ENCODE measurements at regions not wholly inside any gene's neighbourhood (a gene's known extent, or its start where the extent isn't known, plus 50 kb on each side); places are given as distances from the start of the nearest gene placed in this dataset.

DNA sequence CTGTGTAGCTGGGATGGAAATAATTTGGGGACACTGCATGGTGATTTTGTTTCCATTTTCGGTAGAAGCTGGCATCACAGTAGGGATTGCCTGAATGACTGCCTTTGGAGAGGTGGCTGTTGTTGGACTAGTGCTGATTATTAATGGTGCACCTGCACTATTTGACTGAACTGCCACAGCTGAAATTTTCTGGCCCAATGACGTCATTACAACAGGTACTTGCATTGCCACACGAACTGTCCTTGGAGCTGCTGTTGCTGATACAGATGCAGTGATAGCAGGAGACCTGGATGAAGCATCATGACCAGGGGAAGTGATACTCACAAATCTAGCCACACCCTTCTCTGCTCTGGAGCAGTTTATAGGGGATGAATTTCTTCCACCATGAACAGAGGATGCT, 95.6 kb upstream of the FOXC1 start:
- FAIRE-seq (no peak), DNase-seq (ENCODE audit: low spot score) (no peak)

DNA sequence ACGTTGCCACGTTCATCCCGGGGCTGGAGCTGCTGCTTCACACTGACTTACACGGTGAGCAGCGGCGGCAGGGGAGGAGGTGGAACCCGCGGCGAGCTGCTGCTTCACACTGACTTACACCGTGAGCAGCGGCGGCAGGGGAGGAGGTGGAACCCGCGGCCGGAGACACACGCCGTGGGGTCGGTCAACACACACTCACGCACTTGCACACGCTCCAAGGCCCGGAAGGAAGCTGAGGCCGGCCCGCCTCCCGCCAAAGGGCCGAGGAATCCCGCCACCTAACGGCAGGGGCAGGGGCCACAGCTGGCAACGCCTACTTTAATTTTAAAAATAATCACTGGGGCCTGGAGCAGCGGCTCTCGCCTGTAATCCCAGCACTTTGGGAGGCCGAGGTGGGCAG, 94.4 kb upstream of the FOXC1 start:
- DNase-seq (ENCODE audit: low spot score) (no peak), FAIRE-seq (no peak)

DNA sequence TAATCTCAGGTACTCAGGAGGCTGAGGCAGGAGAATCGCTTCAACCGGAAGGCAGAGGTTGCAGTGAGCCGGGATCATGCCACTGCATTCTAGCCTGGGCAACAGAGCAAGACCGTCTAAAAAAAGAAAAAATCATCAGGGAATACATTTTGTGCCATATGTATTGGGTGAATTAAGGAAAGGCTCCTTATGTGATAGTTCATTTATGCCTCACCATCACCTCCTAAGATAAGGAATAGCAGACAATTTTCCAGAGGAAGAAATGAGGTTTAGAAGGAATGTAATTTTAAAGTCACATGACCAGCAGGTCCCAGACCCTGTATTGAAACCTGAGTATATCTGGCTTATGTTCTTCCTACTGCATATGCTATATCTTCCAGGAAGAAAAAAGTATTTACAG, 93.9 kb upstream of the FOXC1 start:
- no peak for FAIRE-seq
- no peak for DNase-seq (ENCODE audit: low spot score)

DNA sequence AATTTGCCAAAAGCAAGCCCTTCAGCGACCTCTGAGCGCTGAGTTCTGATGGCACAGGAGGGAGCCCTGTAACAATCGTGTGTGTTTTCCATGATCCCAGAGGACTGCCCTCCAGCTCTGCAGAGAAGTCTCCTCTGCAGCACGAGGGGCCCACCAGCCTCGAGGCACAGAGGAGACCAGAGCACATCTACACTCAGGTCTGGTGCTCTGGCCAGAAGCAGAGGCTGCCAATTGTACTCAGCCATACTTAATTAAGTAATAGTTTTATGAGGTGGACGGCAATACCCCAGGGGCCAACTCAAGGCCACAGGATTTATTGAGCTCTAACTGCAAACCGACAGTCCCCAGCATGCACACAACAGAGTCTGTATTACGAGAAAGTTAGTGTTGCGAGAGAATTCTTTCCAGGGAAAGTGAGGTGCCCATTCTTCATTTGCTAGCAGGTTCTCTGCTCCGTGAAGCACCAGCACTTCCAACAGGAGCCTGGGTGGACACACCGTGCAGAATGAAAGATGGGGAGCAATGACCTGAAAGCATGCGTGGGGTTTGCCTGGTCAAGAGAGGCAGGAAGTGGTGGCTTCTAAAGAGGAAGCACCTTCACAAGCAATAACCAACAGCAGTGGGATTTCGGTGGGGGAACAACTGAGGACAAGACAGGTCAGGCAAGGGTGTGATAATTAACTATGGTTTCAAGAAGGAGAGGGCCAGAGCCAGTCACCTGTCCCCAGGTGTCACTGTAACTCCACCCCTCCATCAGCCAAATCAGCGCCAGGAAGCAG, 92.8 kb upstream of the FOXC1 start:
- no peak for FAIRE-seq
- no peak for DNase-seq (ENCODE audit: low spot score)

DNA sequence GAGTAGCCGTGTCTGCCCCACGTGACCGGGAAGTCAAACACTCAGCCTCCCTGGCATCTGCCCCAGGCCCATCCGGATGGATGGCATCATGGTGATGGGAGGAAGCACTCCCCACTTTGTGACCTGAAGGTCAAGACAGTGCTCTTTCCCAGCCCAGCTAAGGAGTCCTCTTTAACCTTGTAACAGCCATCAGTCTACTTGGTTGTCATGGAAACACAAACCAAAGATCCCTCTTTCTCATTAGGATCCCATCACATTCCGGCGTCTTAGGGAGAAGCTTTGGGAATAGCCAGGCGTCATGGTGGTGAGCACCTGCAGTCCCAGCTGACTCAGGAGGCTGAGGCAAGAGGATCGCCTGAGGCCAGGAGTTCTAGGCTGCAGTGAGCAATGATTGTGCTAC, 90.9 kb upstream of the FOXC1 start:
- DNase-seq (ENCODE audit: low spot score) (no peak), FAIRE-seq (no peak)

DNA sequence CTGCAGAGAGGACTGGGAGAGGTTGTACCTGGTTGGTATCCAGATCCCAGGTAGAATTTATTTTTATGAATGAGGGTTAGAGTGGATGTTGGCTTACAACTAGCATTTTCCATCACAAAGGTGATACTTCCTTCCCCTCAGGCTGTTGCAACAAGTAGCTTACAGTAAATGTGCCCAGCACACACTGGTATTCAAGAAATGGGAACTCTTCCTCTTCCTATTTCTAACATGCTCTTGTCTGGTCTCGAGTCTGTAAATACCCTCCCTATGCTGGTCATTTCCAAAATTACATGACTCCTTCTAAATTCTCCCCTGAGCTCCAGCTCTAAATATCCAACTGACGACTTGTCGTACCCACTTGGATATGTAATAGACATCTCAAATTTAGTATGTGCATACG, 90.1 kb upstream of the FOXC1 start:
- no peak for DNase-seq (ENCODE audit: low spot score)
- FAIRE-seq = no peak

DNA sequence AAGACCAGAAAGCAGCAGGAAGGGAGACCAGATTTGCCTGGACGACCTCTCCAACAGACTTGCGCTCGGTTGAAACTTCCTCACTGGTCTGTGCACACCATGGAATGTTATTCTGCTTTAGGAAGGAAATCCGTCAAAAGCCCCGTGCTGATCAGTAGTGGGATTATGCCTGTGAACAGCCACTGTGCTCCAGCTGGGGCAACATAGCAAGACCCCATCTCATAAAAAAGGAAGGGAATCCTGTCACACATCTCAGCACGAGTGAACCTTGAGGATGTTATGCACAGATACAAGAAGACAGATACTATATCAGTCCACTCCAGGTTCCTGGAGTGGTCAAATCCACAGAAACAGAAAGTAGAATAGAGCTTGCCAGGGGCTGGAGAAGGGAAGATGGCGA, 86.9 kb upstream of the FOXC1 start:
- FAIRE-seq (no peak), DNase-seq (ENCODE audit: low spot score) (no peak)

DNA sequence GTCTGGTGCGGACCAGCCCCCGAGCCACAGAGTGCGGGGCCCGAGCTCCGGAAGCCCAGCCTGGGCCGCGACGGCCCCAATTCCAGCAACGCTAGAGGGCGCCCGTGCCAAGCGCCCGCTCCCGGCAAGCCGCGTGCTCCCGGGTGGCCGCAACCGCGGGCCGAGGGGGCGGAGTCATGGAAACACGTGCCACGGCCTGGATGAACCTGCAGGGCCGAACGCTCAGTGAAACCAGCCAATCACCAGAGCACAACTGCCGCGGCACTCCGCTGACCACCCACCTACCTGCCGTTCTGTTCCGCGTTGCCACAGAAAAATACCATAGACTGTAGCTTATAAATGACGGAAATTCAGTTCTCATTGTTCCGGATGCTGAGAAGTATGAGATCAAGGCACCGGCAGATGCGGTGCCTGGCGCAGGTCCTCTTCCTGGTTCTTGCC, 85.7 kb upstream of the FOXC1 start:
- DNase-seq (ENCODE audit: low spot score) (no peak), FAIRE-seq (no peak)

DNA sequence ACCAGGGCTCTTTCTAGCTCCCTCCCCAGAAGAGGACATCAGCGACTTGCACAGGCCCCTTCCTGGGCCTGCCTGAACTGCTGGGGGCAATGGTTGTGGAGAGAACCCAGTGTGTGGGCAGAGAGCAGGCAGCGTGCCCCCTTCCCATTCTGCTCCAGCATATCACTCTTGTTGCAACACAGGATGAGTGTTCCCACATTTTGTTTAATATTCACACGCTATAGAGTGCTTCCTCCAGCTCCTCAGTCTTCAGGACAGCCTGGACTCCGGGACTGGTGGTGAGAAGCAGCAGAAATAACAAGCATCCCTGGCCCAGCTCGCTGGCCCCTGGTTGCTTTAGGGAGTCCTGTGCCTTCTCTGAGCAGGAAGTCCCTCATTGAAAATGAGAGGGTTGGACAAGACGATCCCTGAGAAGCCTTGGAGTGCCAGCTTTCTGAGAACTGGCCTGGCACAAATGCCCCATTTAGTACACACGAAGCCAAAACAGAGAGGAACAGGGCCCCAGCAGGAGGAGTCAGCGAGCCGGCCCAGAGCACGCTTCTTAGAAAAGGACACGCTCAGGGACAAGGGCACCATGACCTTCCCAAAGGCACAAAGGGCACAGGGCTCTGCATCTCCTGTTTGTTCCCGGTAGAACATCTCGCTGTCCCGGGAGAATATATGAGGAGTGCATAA, 84.2 kb upstream of the FOXC1 start:
- FAIRE-seq = no peak
- no peak for DNase-seq (ENCODE audit: low spot score)

DNA sequence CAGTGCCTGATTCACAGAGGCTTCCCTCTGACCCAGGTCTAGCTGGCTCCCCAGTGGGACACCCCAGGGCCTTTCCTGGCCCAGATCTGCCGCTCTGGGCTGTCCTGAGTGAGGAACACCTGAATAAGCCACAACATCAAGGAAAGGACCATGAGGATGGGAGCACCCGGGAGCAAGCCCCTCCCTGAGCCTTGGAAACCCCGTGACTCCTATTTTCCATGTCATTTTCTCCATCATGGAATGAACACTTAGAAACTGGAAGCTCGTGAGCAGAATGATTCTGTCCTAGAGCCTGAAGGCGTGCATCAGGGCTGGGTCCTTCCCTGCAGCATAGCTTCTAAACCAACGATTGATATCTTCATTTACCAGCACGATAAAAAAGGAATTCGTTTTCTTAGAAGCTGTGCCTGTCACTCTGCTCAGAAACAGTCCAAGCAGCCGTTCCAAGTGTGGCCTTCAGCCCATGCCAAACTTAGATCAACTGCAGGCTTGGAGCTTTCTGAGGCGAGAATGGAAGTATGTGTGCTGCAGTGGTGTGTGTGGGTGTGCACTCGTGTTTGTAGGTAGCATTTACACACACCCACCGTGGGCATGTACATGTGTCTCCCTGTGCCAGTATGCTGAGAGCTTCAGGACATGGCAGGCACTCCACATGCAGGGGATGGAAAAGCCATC, 83.2 kb upstream of the FOXC1 start:
- no peak for DNase-seq (ENCODE audit: low spot score)
- no peak for FAIRE-seq

DNA sequence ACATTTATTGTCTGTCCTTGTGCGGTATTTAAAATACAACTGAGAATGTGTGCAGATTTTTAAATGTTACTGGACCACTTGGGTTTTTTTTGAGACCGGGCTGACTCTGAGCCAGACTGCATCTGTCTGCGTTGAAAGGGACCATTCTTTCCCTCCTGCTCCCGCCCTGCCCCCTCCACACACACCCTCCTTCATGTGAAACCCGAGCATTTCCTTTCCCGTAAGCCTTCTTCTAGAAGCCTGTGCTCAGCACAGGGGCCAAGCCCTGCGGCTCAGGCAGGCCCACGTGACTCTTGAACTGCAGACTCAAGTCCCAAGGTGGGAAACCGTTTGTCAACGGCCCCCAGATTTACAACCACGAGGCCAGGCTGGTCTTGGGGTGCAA, 82.7 kb upstream of the FOXC1 start:
- FAIRE-seq (no peak), DNase-seq (ENCODE audit: low spot score) (no peak)

DNA sequence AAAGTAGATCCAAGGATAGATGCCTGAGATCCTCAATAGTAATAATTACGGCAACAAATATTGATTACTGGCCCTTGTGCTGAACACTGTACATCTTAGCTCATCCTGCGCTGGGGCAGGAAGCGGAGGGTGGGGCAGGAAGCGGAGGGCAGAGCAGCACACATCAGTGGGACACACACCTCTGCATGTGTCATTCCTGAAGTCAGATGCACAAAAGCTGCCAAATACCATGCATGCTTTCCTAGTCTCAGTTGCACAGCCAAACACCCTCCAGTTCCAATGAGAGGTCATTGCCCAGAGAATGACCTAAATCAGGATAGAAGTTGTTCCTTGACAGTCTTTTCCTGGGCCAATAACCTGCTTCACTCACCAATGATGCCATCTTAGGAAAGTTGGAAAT, 74.4 kb upstream of the FOXC1 start:
- FAIRE-seq (no peak), DNase-seq (ENCODE audit: low spot score) (no peak)

DNA sequence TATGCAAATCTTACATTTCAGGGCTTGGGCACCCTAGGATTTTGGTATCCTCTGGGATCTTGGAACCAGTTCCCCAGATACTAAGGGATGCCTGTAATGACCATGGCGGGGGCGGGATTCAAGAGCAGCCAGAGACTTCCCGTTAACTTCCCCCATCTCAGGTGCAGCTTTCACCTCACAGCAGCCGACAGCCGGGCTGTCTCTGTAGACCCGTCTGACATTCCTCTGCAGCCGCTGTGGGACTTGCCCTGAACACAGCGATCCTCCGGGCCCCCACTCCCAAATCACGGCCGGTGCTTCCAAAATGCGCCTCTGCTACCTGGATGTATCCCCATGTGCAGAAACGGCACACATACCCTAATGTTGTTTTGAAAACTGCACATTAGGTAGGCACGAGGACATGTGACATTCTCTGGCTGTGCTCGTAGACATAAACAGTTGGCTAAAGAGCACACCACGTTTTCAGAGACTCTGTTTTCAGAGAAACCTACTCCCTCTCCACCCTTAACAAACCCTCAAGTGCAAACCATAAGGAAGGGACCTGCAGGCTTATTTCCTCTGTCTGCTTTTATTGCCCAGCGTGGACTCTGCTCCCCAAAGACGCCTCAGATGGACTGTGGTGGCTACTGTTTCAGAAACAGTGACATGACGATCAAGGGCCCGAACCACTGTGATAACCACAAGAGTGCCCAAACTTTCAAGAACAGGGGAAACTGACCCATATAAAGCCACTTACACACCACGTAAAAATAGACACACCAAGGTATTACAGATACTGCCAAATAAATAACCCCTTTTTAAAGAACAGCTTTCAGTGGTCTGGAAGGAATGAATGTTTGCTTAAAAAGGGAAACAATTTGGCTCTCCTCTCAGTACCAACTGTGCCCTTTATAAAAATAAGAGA, 72.9 kb upstream of the FOXC1 start:
- FAIRE-seq = no peak

DNA sequence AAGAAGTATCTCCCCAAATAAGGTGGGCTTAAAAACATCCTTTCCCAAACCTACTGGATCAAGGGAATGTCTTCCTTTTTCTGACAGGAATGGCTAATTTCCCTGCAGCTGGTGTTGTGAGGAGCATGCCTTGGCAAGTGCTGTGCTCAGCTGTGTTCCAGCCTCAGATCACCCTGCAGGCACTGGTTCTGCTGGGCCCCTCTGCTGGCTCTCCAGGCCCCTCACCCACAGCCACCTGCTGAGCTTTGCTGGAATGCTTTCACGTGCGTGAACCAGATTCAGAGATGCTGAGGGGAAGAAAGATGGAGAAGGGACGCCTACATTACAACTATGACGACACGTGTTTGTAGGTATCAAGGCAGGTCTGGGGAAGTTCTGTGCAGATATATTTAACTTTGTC, 71.3 kb upstream of the FOXC1 start:
- no peak for FAIRE-seq
- DNase-seq (ENCODE audit: low spot score) = no peak

More for the DNA sequence above, 72.9 kb upstream of the FOXC1 start:
- no peak for DNase-seq (ENCODE audit: low spot score)

DNA sequence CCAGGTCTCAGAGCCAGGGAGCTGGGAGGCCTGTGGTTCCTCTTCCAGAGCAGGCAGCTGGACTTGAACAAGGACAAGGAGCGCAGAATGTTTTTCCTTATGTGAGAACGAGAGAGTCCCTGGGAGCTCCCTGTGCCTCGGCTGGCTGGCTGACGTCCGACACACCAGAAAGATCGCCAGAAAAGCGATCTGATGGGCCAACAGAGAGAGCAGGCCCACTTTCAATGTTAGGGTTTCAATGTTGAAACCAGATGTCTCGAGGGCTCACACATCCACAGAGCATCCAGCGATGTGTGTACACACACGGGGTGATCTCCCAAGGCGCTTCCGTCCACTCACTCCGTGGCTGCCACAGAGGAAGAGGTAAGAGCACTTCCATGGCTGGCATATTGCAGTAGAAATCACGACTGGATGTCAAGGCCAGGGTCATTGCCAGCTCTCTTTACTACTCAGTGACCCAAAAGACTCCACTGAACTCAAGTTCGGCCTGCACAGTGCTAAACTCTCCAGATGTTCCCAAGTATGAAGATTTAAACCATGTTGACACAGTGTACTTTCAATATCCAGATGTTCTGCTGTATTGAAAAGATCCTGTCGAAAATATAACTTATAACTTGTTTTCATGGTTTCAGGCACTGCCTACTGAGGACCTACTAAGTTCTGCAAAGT, 70.8 kb upstream of the FOXC1 start:
- no peak for FAIRE-seq
- DNase-seq (ENCODE audit: low spot score) = no peak

DNA sequence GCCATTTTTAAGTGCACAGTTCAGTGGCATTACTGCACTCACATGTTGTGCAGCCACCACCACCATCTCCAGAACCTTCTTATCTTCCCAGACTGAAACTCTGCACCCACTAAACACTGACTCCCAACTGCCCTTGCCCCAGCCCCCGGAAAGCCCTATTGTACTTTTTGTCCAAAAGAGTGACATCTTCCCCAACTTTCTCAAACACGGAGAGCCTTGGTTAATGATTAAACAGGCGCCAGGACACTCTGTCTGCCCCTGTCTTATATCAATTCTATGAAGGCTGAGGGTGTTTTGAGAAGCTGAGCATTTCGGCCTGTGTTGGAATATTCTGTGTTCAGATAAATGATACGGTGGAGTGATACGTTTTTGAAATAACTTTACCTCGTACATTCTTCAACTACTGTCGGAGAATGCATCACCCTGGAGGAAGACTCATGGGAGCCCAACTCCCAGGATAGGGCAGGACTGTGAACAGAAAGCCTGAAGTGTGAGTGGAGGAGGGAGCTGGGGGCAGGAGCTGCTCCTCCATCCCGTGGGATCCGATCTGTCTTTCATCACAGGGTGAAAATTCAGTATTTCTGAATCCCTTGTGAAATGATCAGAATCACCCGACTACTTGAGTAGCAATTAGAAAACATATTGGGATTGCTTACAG, 68.7 kb upstream of the FOXC1 start:
- DNase-seq (ENCODE audit: low spot score) (no peak), FAIRE-seq (no peak)

DNA sequence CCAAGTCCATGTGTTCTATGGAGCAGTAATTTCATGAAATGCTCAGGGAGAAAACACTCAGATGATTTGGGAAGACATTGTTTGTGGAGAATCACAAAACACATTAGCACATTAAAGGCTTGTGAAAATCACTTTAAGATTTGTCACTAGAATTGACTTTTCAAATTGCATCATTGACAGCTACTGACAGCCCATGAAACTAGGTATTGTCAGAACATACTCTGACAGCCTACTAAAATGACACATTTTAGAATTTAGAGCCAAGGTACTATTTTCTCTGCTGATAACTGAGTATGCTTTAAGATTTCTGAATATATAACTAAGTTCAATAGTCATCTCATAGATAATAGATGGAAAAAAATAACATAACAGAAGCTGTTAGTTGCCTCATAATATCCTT, 67.4 kb upstream of the FOXC1 start:
- FAIRE-seq (no peak), DNase-seq (ENCODE audit: low spot score) (no peak)

DNA sequence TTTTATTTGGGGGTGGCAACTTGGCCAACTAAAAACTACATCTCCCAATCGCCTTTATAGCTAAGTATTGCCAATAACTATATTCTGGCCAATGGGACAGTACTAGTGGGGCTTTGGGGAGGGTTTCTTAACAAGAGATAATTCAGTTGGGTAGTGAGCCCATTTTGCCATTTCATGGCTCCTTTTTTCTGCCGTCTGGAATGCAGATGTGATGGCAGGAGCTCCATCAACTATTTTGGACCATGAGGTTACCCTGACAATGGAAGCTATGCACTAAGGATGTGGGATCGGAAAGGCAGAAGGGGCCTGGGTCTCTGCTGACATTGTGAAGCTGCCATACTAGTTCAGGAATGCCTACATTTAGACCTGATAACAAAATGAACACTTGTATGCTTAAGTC, 67.0 kb upstream of the FOXC1 start:
- FAIRE-seq = no peak
- no peak for DNase-seq (ENCODE audit: low spot score)

DNA sequence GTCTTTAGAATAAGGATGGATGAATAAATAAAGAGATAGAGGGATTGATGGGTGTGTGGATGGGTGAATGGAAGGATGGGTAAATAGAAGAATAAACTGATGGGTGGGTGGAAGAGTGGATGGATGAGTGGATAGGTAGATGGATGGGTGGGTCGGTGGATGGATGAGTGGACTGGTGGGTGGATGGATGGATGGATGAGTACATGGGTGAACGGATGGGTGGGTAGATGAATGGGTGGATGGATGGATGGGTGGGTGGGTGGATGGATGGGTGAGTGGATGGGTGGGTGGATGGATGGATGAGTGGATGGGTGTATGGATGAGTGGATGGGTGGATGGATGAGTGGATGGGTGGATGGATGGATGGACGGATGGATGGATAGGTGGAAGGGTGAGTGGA, 65.7 kb upstream of the FOXC1 start:
- FAIRE-seq (no peak), DNase-seq (ENCODE audit: low spot score) (no peak)

DNA sequence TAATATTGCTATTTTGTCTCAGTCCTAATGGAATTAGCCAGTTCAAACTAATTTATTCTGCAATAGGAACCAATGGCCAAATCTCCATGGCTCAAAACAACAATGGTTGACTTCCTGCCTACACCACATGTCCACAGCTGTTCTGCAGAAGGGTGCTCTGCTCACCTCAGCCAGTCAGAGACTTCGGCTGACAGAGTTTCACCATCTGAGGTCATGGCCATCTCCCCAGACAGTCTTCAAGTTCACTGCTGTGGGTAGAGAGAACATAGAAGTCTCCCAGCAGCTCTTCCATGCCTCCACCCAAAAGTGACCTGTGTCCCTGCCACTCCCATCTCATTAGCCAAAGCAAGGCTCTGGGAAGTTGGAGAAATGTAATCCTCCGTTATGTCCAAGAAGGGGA, 65.1 kb upstream of the FOXC1 start:
- DNase-seq (ENCODE audit: low spot score) (no peak), FAIRE-seq (no peak)

DNA sequence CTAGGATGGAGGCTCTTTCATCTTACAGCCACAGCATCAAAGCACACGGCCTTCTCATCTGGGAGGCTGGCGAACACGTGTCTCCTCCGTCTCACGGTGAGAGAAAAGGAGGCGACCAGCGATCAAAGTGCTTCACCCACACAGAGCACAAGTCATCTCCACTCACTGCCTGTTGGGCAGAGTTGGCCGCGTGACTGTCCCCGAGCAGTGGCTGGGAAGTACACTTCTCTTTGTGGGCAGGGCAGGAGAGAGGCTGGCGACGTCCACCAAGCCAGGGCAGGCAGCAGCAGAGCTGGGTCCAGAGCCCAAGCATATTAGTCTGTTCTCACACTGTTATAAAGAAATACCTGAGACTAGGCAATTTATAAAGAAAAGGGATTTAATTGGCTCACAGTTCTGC, 64.1 kb upstream of the FOXC1 start:
- DNase-seq (ENCODE audit: low spot score) (no peak), FAIRE-seq (no peak)
